Keratinocyte (primary cell): ENCODE measurements at regions not wholly inside any gene's neighbourhood (a gene's known extent, or its start where the extent isn't known, plus 50 kb on each side); places are given as distances from the start of the nearest gene placed in this dataset.

Source experiments
- CTCF ChIP-seq, 3 experiments: IDR thresholded peaks in 1 of 3; conservative IDR thresholded peaks in 1 of 3; optimal IDR thresholded peaks in 1 of 3; 2 replicates in 2 of 3; 3 replicates in 1 of 3; pipeline versions ENCODE3 to v1.5.1; 2011; ENCODE audit warnings: low read length in 3 of 3, mild to moderate bottlenecking in 3 of 3, moderate library complexity in 2 of 3, control low read depth in 1 of 3, inconsistent platforms in 1 of 3; ENCODE audit not compliant: insufficient read depth in 2 of 3; ENCODE audit errors: extremely low read depth in 1 of 3
- EZH2 ChIP-seq: IDR thresholded peaks from one replicate; pipeline ENCODE4 v1.6.1; 2012; ENCODE audit warnings: inconsistent platforms, mild to moderate bottlenecking, low read length, moderate library complexity

- TF ChIP-seq CTCF (optimal IDR thresholded peaks at IDR 0.05 in 1 of 3, IDR thresholded peaks at IDR 0.05 in 1 of 3, conservative IDR thresholded peaks at IDR 0.05 in 1 of 3; ENCODE audit: extremely low read depth in 1 of 3, insufficient read depth in 2 of 3, low read length in 3 of 3) (no peak), EZH2 (no peak)
Observed at GRCh38 chr2:5521461-5521860, 170.7 kb upstream of the SOX11 start.
